ENCODE measurements at regions not wholly inside any gene's neighbourhood (a gene's known extent, or its start where the extent isn't known, plus 50 kb on each side); places are given as distances from the start of the nearest gene placed in this dataset.

GRCh38 chr12:114838480-114838879 lies 154.5 kb upstream of the TBX3 start:
- H3K27me3 ChIP-seq (ENCODE audit: insufficient read depth), result no peaks in the 10 kb centered on the region
- H3K9me2 ChIP-seq, result no peaks in the 10 kb centered on the region
- H3K4me1 ChIP-seq (ENCODE audit: control insufficient read depth in 1 of 2, insufficient read depth in 2 of 2, low read depth in 1 of 2, low read length in 1 of 2), result no peaks in the 10 kb centered on the region
- no peak overlapping the region for H3K27ac ChIP-seq (ENCODE audit: low read depth in 2 of 2, low read length in 1 of 2)
- no peak overlapping the region for H2AFZ ChIP-seq (ENCODE audit: low read depth)
- 80% methylated on average over 9 of the region's 9 CpGs for WGBS (ENCODE audit: low lambda C conversion rate)
- ChIA-PET POLR2A (no interaction called here), CTCF (no interaction called here)
- H4K20me1 ChIP-seq (ENCODE audit: insufficient read depth), result no peaks in the 10 kb centered on the region
- H3K79me2 ChIP-seq (ENCODE audit: insufficient read depth), result no peaks in the 10 kb centered on the region
- DNase-seq, result no peak
- H3K9me3 ChIP-seq, result no peaks in the 10 kb centered on the region
- TF ChIP-seq FOSL2 (IDR thresholded peaks at IDR 0.05; ENCODE audit: borderline replicate concordance, low read depth) (no peak), USF2 (IDR thresholded peaks at IDR 0.05; ENCODE audit: borderline replicate concordance, low read depth, low read length) (no peak), NFIC (IDR thresholded peaks at IDR 0.05; ENCODE audit: borderline replicate concordance) (no peak), SMC3 (IDR thresholded peaks at IDR 0.05; ENCODE audit: low read depth, low read length) (no peak), POLR2AphosphoS5 (IDR thresholded peaks at IDR 0.05; ENCODE audit: low read depth, low read length) (no peak), SIN3A (IDR thresholded peaks at IDR 0.05; ENCODE audit: borderline replicate concordance, low read depth, low read length) (no peak), ELF1 (IDR thresholded peaks at IDR 0.05) (no peak), PBX3 (IDR thresholded peaks at IDR 0.05) (no peak), MAX (IDR thresholded peaks at IDR 0.05; ENCODE audit: low read depth) (no peak), GATA2 (CRISPR knock-in tag; IDR thresholded peaks at IDR 0.05) (no peak), ZBTB33 (IDR thresholded peaks at IDR 0.05; ENCODE audit: borderline replicate concordance, low read depth) (no peak), GABPA (IDR thresholded peaks at IDR 0.05; ENCODE audit: low read depth) (no peak), MEF2A (IDR thresholded peaks at IDR 0.05; ENCODE audit: borderline replicate concordance, low read depth) (no peak), EP300 (IDR thresholded peaks at IDR 0.05; ENCODE audit: borderline replicate concordance in 1 of 2, low read depth in 1 of 2, low read length in 1 of 2) (no peak), CHD2 (IDR thresholded peaks at IDR 0.05; ENCODE audit: low read length, partially characterized antibody) (no peak), IRF3 (IDR thresholded peaks at IDR 0.05; ENCODE audit: low read depth, low read length) (no peak), NRF1 (IDR thresholded peaks at IDR 0.05; ENCODE audit: low read depth, low read length) (no peak), MXI1 (IDR thresholded peaks at IDR 0.05; ENCODE audit: low read depth, low read length) (no peak), TEAD4 (IDR thresholded peaks at IDR 0.05; ENCODE audit: borderline replicate concordance, insufficient read depth) (no peak)
- H3F3A ChIP-seq (replicated peaks; ENCODE audit: insufficient read depth), result no peaks in the 10 kb centered on the region
- no peaks in the 10 kb centered on the region for H3K36me3 ChIP-seq (replicated peaks in 1 of 2; ENCODE audit: control insufficient read depth in 1 of 2, insufficient read depth in 2 of 2, low read length in 1 of 2)
- H3K9ac ChIP-seq, result no peak overlapping the region
- no peak overlapping the region for H3K4me3 ChIP-seq (ENCODE audit: low read depth in 2 of 2, low read length in 1 of 2)
- no peak overlapping the region for H3K4me2 ChIP-seq

Measured in SK-N-SH (cell line).